MCF 10A (cell line): ENCODE measurements at regions not wholly inside any gene's neighbourhood (a gene's known extent, or its start where the extent isn't known, plus 50 kb on each side); places are given as distances from the start of the nearest gene placed in this dataset.

Source experiments
- BruUV-seq: library from RNA; stranded (reverse); fragments of 400-500 nt; replicated peaks from 2 replicates; lab custom pipeline; 2021; lab: Mats Ljungman, UMichigan
- CTCF ChIA-PET: fragments of 300-600 bp; sonication (Branson Sonifier 250); formaldehyde crosslinking; extraction: SDS; loops from one replicate; lab custom pipeline; 2021; ENCODE audit warnings: antibody characterized with exemption, inconsistent platforms; lab: Yijun Ruan, JAX
- POLR2A ChIA-PET: fragments of 300-600, 350-650 bp; sonication (Branson Sonifier 250); formaldehyde crosslinking; extraction: SDS; loops from one replicate; lab custom pipeline; 2020; ENCODE audit warnings: antibody characterized with exemption, inconsistent platforms; lab: Yijun Ruan, JAX
- DNase-seq: peaks from one replicate; pipeline ENCODE4 v3.0.0-alpha.2; 2018; ENCODE audit not compliant: unreplicated experiment
- H3K27ac Mint-ChIP-seq: one replicate; pipeline ENCODE4 v1.8.0; 2022; ENCODE audit warnings: mild to moderate bottlenecking, low read depth, mixed read lengths; ENCODE audit not compliant: unreplicated experiment
- H3K27me3 Mint-ChIP-seq: one replicate; pipeline ENCODE4 v1.8.0; 2022; ENCODE audit warnings: mixed read lengths; ENCODE audit not compliant: insufficient read depth, unreplicated experiment
- H3K36me3 Mint-ChIP-seq: one replicate; pipeline ENCODE4 v1.8.0; 2022; ENCODE audit warnings: mild to moderate bottlenecking, moderate library complexity, mixed read lengths; ENCODE audit not compliant: insufficient read depth, unreplicated experiment
- H3K4me1 Mint-ChIP-seq: one replicate; pipeline ENCODE4 v1.8.0; 2022; ENCODE audit warnings: mixed read lengths; ENCODE audit not compliant: insufficient read depth, unreplicated experiment
- H3K4me3 Mint-ChIP-seq: one replicate; pipeline ENCODE4 v1.8.0; 2022; ENCODE audit warnings: mild to moderate bottlenecking, moderate library complexity, mixed read lengths; ENCODE audit not compliant: unreplicated experiment
- H3K9me3 Mint-ChIP-seq: one replicate; pipeline ENCODE4 v1.8.0; 2022; ENCODE audit warnings: mixed read lengths; ENCODE audit not compliant: unreplicated experiment
- intact Hi-C: fragments of 100-400 bp; cut with micrococcal nuclease; formaldehyde crosslinking; loops from 2 replicates; pipeline ENCODE4 v1.14.1; 2022
- TF ChIP-seq, protein P1 (sequence below): fragments of 200-600 bp; IDR thresholded peaks from one replicate; pipeline ENCODE4 v1.8.0; 2022; ENCODE audit warnings: antibody characterized with exemption, mild to moderate bottlenecking; ENCODE audit not compliant: unreplicated experiment

DNA sequence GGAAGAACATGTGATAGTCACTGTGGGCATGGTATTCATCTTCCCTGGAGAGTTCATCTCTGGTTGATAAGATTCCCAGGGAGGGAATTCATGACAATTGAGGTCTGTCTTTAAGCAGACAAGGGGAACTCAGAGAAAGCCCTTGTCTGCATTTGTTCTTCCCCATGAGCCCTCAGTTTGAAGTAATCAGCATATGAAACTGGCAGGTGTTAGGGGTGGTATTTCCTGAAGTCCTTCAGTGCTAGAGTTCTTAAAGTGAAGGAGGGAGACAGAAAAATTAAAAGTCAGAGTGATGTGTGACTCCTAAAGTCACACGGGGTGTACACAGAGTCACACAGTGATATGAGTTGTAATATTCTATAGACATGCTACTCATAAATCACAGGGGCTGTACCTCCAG lies 60.6 kb upstream of the SYK start:
- ChIA-PET POLR2A (no interaction called here), CTCF (no interaction called here)
- no TSS peak for BruUV-seq
- Mint-ChIP-seq H3K36me3 (no peaks in the 10 kb centered on the region), H3K27me3 (peaks cover 56% of the 10 kb centered on the region), H3K27ac (no peak overlapping the region), H3K9me3 (peaks cover 12% of the 10 kb centered on the region), H3K4me3 (no peak overlapping the region), H3K4me1 (no peaks in the 10 kb centered on the region)
- no peak for DNase-seq
- intact Hi-C loops, result no loop called here
- TF ChIP-seq, protein P1, sequence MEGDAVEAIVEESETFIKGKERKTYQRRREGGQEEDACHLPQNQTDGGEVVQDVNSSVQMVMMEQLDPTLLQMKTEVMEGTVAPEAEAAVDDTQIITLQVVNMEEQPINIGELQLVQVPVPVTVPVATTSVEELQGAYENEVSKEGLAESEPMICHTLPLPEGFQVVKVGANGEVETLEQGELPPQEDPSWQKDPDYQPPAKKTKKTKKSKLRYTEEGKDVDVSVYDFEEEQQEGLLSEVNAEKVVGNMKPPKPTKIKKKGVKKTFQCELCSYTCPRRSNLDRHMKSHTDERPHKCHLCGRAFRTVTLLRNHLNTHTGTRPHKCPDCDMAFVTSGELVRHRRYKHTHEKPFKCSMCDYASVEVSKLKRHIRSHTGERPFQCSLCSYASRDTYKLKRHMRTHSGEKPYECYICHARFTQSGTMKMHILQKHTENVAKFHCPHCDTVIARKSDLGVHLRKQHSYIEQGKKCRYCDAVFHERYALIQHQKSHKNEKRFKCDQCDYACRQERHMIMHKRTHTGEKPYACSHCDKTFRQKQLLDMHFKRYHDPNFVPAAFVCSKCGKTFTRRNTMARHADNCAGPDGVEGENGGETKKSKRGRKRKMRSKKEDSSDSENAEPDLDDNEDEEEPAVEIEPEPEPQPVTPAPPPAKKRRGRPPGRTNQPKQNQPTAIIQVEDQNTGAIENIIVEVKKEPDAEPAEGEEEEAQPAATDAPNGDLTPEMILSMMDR, result no peak

DNA sequence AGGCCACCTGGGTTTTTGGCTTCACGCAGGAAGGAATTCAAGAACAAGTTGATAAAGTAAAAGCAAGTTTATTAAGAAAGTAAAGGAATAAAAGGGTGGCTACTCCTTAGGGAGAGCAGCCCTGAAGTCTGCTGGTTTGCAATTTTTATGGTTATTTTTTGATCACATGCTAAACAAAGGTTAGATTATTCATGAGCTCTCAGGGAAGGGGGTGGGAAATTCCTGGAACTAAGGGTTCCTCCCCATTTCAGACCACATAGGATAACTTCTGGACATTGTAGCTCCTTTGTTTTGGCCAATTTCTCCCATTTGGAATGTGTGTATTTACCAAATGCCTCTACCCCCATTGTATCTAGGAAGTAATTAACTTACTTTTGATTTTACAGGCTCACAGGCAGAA lies 63.9 kb upstream of the SYK start:
- H3K9me3 Mint-ChIP-seq, result peaks cover 12% of the 10 kb centered on the region

DNA sequence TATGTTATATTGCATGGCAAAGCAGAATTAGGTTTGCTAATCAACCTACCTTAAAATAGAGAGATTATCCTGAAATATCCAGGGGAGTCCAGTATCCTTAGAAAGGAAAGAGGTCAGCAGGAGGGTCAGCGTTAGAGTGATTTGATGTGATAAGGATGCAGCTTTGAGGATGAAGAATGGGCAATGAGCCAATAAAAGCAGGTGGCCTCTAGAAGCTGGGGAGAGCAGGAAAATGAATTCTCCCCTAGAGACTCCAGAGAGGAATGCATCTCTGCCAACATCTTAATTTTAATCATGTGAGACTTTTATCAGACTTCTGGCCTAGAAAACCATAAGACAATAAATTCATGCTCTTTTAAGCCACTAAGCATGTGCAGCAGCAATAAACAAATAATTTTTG lies 65.7 kb upstream of the SYK start:
- TF ChIP-seq, protein P1, result no peak
- DNase-seq, result no peak
- Mint-ChIP-seq H3K4me3 (no peak overlapping the region), H3K36me3 (no peaks in the 10 kb centered on the region), H3K9me3 (peaks cover 11% of the 10 kb centered on the region), H3K4me1 (no peaks in the 10 kb centered on the region), H3K27me3 (peaks cover 59% of the 10 kb centered on the region), H3K27ac (no peak overlapping the region)
- ChIA-PET CTCF (interaction anchor here (0.6 kb wide), 1 partner anchor 349 kb away, joined by 3 read pairs; no protein-coding TSS in a partner anchor), POLR2A (no interaction called here)
- no TSS peak for BruUV-seq
- intact Hi-C loops, result no loop called here

More for the DNA sequence above, 63.9 kb upstream of the SYK start:
- TF ChIP-seq, protein P1, result no peak
- ChIA-PET CTCF (no interaction called here), POLR2A (no interaction called here)
- H3K4me3 Mint-ChIP-seq, result no peak overlapping the region
- H3K27ac Mint-ChIP-seq, result no peak overlapping the region
- intact Hi-C loops, result no loop called here
- no peaks in the 10 kb centered on the region for H3K36me3 Mint-ChIP-seq
- BruUV-seq, result no TSS peak
- DNase-seq, result no peak
- peaks cover 51% of the 10 kb centered on the region for H3K27me3 Mint-ChIP-seq
- H3K4me1 Mint-ChIP-seq, result no peaks in the 10 kb centered on the region

DNA sequence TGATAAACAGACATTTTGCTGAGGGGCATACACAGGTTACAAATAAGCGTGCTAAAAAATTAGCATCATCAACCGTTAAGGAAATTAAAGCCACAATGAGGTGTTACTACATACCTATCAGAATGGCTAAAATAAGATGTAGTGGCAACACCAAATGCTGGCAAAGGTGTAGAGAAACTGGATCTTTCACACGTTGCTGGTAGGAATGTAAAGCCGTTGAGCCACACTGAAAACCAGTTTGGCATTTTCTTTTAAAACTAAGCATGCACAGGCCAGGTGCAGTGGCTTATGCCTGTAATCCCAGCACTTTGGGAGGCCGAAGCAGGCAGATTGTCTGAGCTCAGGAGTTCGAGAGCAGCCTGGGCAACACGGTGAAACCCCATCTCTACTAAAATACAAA lies 67.0 kb upstream of the SYK start:
- Mint-ChIP-seq H3K36me3 (no peaks in the 10 kb centered on the region), H3K4me3 (no peak overlapping the region), H3K27ac (no peak overlapping the region), H3K9me3 (no peaks in the 10 kb centered on the region), H3K4me1 (no peaks in the 10 kb centered on the region), H3K27me3 (peaks cover 57% of the 10 kb centered on the region)
- ChIA-PET CTCF (no interaction called here), POLR2A (no interaction called here)
- intact Hi-C loops, result no loop called here
- no peak for DNase-seq
- no TSS peak for BruUV-seq
- TF ChIP-seq, protein P1, result no peak
